ENCODE measurements at regions not wholly inside any gene's neighbourhood (a gene's known extent, or its start where the extent isn't known, plus 50 kb on each side); places are given as distances from the start of the nearest gene placed in this dataset.

GRCh38 chr2:200107514-200108217 lies 152.3 kb downstream of the MAIP1 start:
- no peak for TF ChIP-seq CTCF (IDR thresholded peaks at IDR 0.05; ENCODE audit: low read length)
- no peak for TF ChIP-seq EZH2 (IDR thresholded peaks at IDR 0.05; ENCODE audit: borderline replicate concordance, low read length)

Data from OCI-LY1 (cell line).